SK-N-SH (cell line): ENCODE measurements at regions not wholly inside any gene's neighbourhood (a gene's known extent, or its start where the extent isn't known, plus 50 kb on each side); places are given as distances from the start of the nearest gene placed in this dataset.

ENCODE experiments used
- CTCF ChIA-PET: fragments of 300-600, 350-600 bp; formaldehyde crosslinking; extraction: SDS; loops from one replicate; lab custom pipeline; 2021; lab: Yijun Ruan, JAX
- POLR2A ChIA-PET: fragments of 350-600 bp; sonication (Branson Sonifier 250); formaldehyde crosslinking; extraction: SDS; loops from one replicate; lab custom pipeline; 2020; ENCODE audit warnings: antibody characterized with exemption, inconsistent platforms; lab: Yijun Ruan, JAX
- DNase-seq: peaks from one replicate; pipeline ENCODE4 v3.0.0; 2012
- H2AFZ ChIP-seq: fragments of 200-600 bp; sonication (generic); 2 replicates; pipeline ENCODE4 v1.8.1; 2016; ENCODE audit warnings: antibody characterized with exemption, mild to moderate bottlenecking, low read depth
- H3F3A ChIP-seq: fragments of 200-600 bp; sonication (generic); replicated peaks from 2 replicates; pipeline ENCODE3; 2016; ENCODE audit warnings: antibody characterized with exemption, mild to moderate bottlenecking; ENCODE audit not compliant: insufficient read depth
- H3K27ac ChIP-seq, 2 experiments: fragments of 200-500 bp in 1 of 2; fragments of 200-600 bp in 1 of 2; sonication (Bioruptor generic) in 1 of 2; sonication (generic), shearing (Covaris generic) in 1 of 2; 2 replicates each; pipeline versions ENCODE4 v1.5.1 to v1.6.1; 2014 to 2016; ENCODE audit warnings: low read depth in 2 of 2, inconsistent platforms in 1 of 2, low read length in 1 of 2, mild to moderate bottlenecking in 1 of 2, mixed read lengths in 1 of 2
- H3K27me3 ChIP-seq: fragments of 200-600 bp; sonication (generic), shearing (Covaris generic); 2 replicates; pipeline ENCODE4 v1.6.1; 2016; ENCODE audit warnings: mixed run types; ENCODE audit not compliant: insufficient read depth
- H3K36me3 ChIP-seq, 2 experiments: fragments of 200-500 bp in 1 of 2; fragments of 200-600 bp in 1 of 2; sonication (Bioruptor generic) in 1 of 2; sonication (generic) in 1 of 2; replicated peaks in 1 of 2; 2 replicates each; pipeline versions ENCODE3 to v1.5.1; 2014 to 2016; ENCODE audit warnings: low read length in 1 of 2, mild to moderate bottlenecking in 1 of 2; ENCODE audit not compliant: insufficient read depth in 2 of 2, control insufficient read depth in 1 of 2
- H3K4me1 ChIP-seq, 2 experiments: fragments of 200-500 bp in 1 of 2; fragments of 200-600 bp in 1 of 2; sonication (Bioruptor generic) in 1 of 2; sonication (generic), shearing (Covaris generic) in 1 of 2; 2 replicates each; pipeline versions ENCODE4 v1.5.1 to v1.6.1; 2014 to 2016; ENCODE audit warnings: low read depth in 1 of 2, low read length in 1 of 2, mixed run types in 1 of 2; ENCODE audit not compliant: insufficient read depth in 2 of 2, control insufficient read depth in 1 of 2
- H3K4me2 ChIP-seq: fragments of 200-600 bp; sonication (generic), shearing (Covaris generic); 2 replicates; pipeline ENCODE4 v1.6.1; 2017; ENCODE audit warnings: mixed run types
- H3K4me3 ChIP-seq, 2 experiments: fragments of 200-500 bp in 1 of 2; fragments of 200-600 bp in 1 of 2; sonication (Bioruptor generic) in 1 of 2; sonication (generic), shearing (Covaris generic) in 1 of 2; 2 replicates each; pipeline versions ENCODE4 v1.5.1 to v1.8.1; 2014 to 2016; ENCODE audit warnings: low read depth in 2 of 2, inconsistent platforms in 1 of 2, low read length in 1 of 2, mild to moderate bottlenecking in 1 of 2, mixed read lengths in 1 of 2, moderate library complexity in 1 of 2
- H3K79me2 ChIP-seq: fragments of 200-600 bp; sonication (generic); 2 replicates; pipeline ENCODE4 v1.8.1; 2017; ENCODE audit warnings: mild to moderate bottlenecking; ENCODE audit not compliant: insufficient read depth
- H3K9ac ChIP-seq: fragments of 200-600 bp; sonication (generic); 2 replicates; pipeline ENCODE4 v1.6.1; 2017; ENCODE audit warnings: mixed run types
- H3K9me2 ChIP-seq: fragments of 200-600 bp; sonication (generic); 2 replicates; pipeline ENCODE4 v1.6.1; 2017; ENCODE audit warnings: mixed run types
- H3K9me3 ChIP-seq: fragments of 200-600 bp; sonication (generic); 2 replicates; pipeline ENCODE4 v1.6.1; 2017; ENCODE audit warnings: mixed run types, mild to moderate bottlenecking, moderate library complexity
- H4K20me1 ChIP-seq: fragments of 200-600 bp; sonication (generic); 2 replicates; pipeline ENCODE4 v1.6.1; 2017; ENCODE audit warnings: mild to moderate bottlenecking, mixed run types; ENCODE audit not compliant: insufficient read depth
- CHD2 ChIP-seq: fragments of 150-350 bp; IDR thresholded peaks from 2 replicates; pipeline ENCODE4 v1.6.1; 2018; ENCODE audit warnings: low read length; ENCODE audit not compliant: partially characterized antibody
- EP300 ChIP-seq, 2 experiments: IDR thresholded peaks; 2 replicates each; pipeline versions ENCODE4 v1.4.0 to v1.6.1; 2012; ENCODE audit warnings: borderline replicate concordance in 1 of 2, low read depth in 1 of 2, low read length in 1 of 2
- EZH2phosphoT487 ChIP-seq: fragments of 200-600 bp; sonication (generic); IDR thresholded peaks from 2 replicates; pipeline ENCODE4 v1.6.1; 2017; ENCODE audit warnings: low read depth, mixed run types, mild to moderate bottlenecking, antibody characterized with exemption, moderate library complexity, borderline replicate concordance
- FOSL2 ChIP-seq: IDR thresholded peaks from 2 replicates; pipeline ENCODE4 v1.4.0; 2012; ENCODE audit warnings: low read depth, mild to moderate bottlenecking, moderate library complexity, borderline replicate concordance
- GABPA ChIP-seq: IDR thresholded peaks from 2 replicates; pipeline ENCODE4 v1.4.0; 2012; ENCODE audit warnings: low read depth, mild to moderate bottlenecking
- GATA2 ChIP-seq: sonication (generic); formaldehyde crosslinking; IDR thresholded peaks from 2 replicates; pipeline ENCODE4 v1.5.0; 2020; ENCODE audit warnings: mild to moderate bottlenecking, missing genetic modification reagents
- JUND ChIP-seq: IDR thresholded peaks from 2 replicates; pipeline ENCODE4 v1.4.0; 2012
- MEF2A ChIP-seq: IDR thresholded peaks from 2 replicates; pipeline ENCODE4 v1.4.0; 2012; ENCODE audit warnings: low read depth, borderline replicate concordance
- MXI1 ChIP-seq: IDR thresholded peaks from 2 replicates; pipeline ENCODE4 v1.6.1; 2012; ENCODE audit warnings: mild to moderate bottlenecking, low read depth, low read length, improper control_type of control experiment
- NFIC ChIP-seq: IDR thresholded peaks from 2 replicates; pipeline ENCODE4 v1.4.0; 2012; ENCODE audit warnings: borderline replicate concordance
- NRF1 ChIP-seq: IDR thresholded peaks from 2 replicates; pipeline ENCODE4 v1.6.1; 2012; ENCODE audit warnings: low read depth, mild to moderate bottlenecking, low read length
- POLR2AphosphoS5 ChIP-seq: IDR thresholded peaks from 2 replicates; pipeline ENCODE4 v1.6.1; 2012; ENCODE audit warnings: low read depth, low read length
- RAD21 ChIP-seq: IDR thresholded peaks from 2 replicates; pipeline ENCODE4 v1.6.1; 2012; ENCODE audit warnings: mild to moderate bottlenecking, low read length
- RCOR1 ChIP-seq: fragments of 150-350 bp; IDR thresholded peaks from 2 replicates; pipeline ENCODE4 v1.6.1; 2017; ENCODE audit warnings: antibody characterized with exemption, low read length
- RFX5 ChIP-seq: IDR thresholded peaks from 2 replicates; pipeline ENCODE4 v1.6.1; 2012; ENCODE audit warnings: mild to moderate bottlenecking, improper control_type of control experiment, low read length
- SIN3A ChIP-seq: IDR thresholded peaks from 2 replicates; pipeline ENCODE4 v1.6.1; 2012; ENCODE audit warnings: low read depth, mild to moderate bottlenecking, low read length, moderate library complexity, borderline replicate concordance
- SMC3 ChIP-seq: IDR thresholded peaks from 2 replicates; pipeline ENCODE4 v1.6.1; 2012; ENCODE audit warnings: low read depth, low read length, improper control_type of control experiment
- TCF12 ChIP-seq: IDR thresholded peaks from 2 replicates; pipeline ENCODE4 v1.4.0; 2012
- TEAD4 ChIP-seq: IDR thresholded peaks from 2 replicates; pipeline ENCODE4 v1.4.0; 2012; ENCODE audit warnings: mild to moderate bottlenecking, borderline replicate concordance; ENCODE audit not compliant: insufficient read depth
- YY1 ChIP-seq: IDR thresholded peaks from 2 replicates; pipeline ENCODE4 v1.4.0; 2012; ENCODE audit warnings: low read depth, mild to moderate bottlenecking
- WGBS: methylation state at CpG from one replicate; pipeline ENCODE4 v1.1.6; 2017; ENCODE audit warnings: low lambda C conversion rate; 5-methylcytosine and 5-hydroxymethylcytosine counted together
- TF ChIP-seq, protein P1 (sequence below): IDR thresholded peaks from 2 replicates; pipeline ENCODE4 v1.4.0; 2012; ENCODE audit warnings: low read depth, borderline replicate concordance
- TF ChIP-seq, protein P2 (sequence below): IDR thresholded peaks from 2 replicates; pipeline ENCODE4 v1.6.1; 2012; ENCODE audit warnings: mild to moderate bottlenecking, low read depth, low read length, moderate library complexity
- TF ChIP-seq, protein P3 (sequence below): IDR thresholded peaks from 2 replicates; pipeline ENCODE4; 2012
- TF ChIP-seq, protein P4 (sequence below): fragments of 200-600 bp; sonication (generic); IDR thresholded peaks from 2 replicates; pipeline ENCODE4 v1.6.1; 2017; ENCODE audit warnings: antibody characterized with exemption, mild to moderate bottlenecking, moderate library complexity
- TF ChIP-seq, protein P5 (sequence below): fragments of 150-350 bp; IDR thresholded peaks from 2 replicates; pipeline ENCODE4 v1.6.1; 2017; ENCODE audit warnings: antibody characterized with exemption, low read length, low read depth, borderline replicate concordance
- TF ChIP-seq, protein P6 (sequence below): fragments of 150-350 bp; IDR thresholded peaks from 2 replicates; pipeline ENCODE4 v1.6.1; 2016; ENCODE audit warnings: mild to moderate bottlenecking, low read depth, low read length

DNA sequence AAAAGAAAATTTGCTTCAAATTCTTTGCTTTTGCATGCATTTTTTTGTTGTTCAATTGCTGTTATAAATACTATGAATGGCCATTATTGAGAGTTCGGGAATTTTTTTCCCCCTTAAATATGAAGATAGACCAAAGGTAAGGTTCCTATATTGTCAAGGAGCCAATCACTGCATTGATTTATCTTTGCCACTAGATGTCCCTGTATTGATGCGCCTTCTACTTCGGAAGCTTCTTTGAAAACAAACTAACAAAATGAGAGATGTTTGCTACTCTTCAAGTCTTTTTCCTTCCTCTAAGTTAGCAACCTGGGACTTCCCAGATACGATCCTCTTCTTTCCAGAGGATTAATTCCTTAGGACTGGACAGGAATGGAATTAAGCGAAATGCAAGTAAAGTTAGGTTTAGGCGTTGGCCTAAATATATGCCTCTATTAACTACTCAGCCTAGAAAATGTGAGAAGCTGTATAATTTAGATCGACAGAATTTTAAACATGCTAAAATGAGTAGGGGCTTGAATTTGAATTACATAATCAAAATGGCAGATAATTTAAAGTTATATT, 318.1 kb downstream of the AEBP2 start:
- Histone ChIP-seq H3K27me3 (no peaks in the 10 kb centered on the region), H3K79me2 (no peaks in the 10 kb centered on the region), H3K9ac (no peak overlapping the region), H3K4me1 (no peaks in the 10 kb centered on the region; a peak in 2 of 4 replicates), H2AFZ (peak overlapping the region; percentile 69), H3K27ac (peak overlapping the region in 1 of 2 experiments; percentile 55; a peak in 1 of 4 replicates), H3K9me3 (no peaks in the 10 kb centered on the region), H3K36me3 (no peaks in the 10 kb centered on the region), H3K4me2 (no peak overlapping the region), H3K9me2 (no peaks in the 10 kb centered on the region), H3K4me3 (no peak overlapping the region), H3F3A (no peaks in the 10 kb centered on the region), H4K20me1 (no peaks in the 10 kb centered on the region)
- DNase-seq = peak; percentile 31
- POLR2A ChIA-PET = no interaction called here
- 50% methylated on average over 7 of the region's 7 CpGs for WGBS
- CTCF ChIA-PET = interaction anchor here (0.6 to 5.0 kb wide), 27 partner anchors 8 to 1405 kb away, joined by 3 to 23 read pairs (median 4); partner anchors contain the start of gene PDE3A
- TF ChIP-seq MXI1 = no peak
- TF ChIP-seq RAD21 = peak; percentile 87
- TF ChIP-seq GABPA = no peak
- no peak for TF ChIP-seq TCF12
- peak; percentile 70 for TF ChIP-seq SMC3
- TF ChIP-seq TEAD4 = no peak
- TF ChIP-seq CHD2 = no peak
- no peak for TF ChIP-seq EZH2phosphoT487
- TF ChIP-seq FOSL2 = no peak
- no peak for TF ChIP-seq NRF1
- TF ChIP-seq NFIC = peak; percentile 16; the same call in 1 of the 2 replicates
- no peak for TF ChIP-seq POLR2AphosphoS5
- TF ChIP-seq SIN3A = no peak
- no peak for TF ChIP-seq GATA2 (CRISPR knock-in tag)
- TF ChIP-seq, protein P1, sequence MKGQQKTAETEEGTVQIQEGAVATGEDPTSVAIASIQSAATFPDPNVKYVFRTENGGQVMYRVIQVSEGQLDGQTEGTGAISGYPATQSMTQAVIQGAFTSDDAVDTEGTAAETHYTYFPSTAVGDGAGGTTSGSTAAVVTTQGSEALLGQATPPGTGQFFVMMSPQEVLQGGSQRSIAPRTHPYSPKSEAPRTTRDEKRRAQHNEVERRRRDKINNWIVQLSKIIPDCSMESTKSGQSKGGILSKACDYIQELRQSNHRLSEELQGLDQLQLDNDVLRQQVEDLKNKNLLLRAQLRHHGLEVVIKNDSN = no peak
- TF ChIP-seq, protein P2, sequence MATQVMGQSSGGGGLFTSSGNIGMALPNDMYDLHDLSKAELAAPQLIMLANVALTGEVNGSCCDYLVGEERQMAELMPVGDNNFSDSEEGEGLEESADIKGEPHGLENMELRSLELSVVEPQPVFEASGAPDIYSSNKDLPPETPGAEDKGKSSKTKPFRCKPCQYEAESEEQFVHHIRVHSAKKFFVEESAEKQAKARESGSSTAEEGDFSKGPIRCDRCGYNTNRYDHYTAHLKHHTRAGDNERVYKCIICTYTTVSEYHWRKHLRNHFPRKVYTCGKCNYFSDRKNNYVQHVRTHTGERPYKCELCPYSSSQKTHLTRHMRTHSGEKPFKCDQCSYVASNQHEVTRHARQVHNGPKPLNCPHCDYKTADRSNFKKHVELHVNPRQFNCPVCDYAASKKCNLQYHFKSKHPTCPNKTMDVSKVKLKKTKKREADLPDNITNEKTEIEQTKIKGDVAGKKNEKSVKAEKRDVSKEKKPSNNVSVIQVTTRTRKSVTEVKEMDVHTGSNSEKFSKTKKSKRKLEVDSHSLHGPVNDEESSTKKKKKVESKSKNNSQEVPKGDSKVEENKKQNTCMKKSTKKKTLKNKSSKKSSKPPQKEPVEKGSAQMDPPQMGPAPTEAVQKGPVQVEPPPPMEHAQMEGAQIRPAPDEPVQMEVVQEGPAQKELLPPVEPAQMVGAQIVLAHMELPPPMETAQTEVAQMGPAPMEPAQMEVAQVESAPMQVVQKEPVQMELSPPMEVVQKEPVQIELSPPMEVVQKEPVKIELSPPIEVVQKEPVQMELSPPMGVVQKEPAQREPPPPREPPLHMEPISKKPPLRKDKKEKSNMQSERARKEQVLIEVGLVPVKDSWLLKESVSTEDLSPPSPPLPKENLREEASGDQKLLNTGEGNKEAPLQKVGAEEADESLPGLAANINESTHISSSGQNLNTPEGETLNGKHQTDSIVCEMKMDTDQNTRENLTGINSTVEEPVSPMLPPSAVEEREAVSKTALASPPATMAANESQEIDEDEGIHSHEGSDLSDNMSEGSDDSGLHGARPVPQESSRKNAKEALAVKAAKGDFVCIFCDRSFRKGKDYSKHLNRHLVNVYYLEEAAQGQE = no peak
- TF ChIP-seq, protein P3, sequence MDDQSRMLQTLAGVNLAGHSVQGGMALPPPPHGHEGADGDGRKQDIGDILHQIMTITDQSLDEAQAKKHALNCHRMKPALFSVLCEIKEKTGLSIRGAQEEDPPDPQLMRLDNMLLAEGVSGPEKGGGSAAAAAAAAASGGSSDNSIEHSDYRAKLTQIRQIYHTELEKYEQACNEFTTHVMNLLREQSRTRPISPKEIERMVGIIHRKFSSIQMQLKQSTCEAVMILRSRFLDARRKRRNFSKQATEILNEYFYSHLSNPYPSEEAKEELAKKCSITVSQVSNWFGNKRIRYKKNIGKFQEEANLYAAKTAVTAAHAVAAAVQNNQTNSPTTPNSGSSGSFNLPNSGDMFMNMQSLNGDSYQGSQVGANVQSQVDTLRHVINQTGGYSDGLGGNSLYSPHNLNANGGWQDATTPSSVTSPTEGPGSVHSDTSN = no peak
- TF ChIP-seq EP300 (IDR thresholded peaks at IDR 0.05; ENCODE audit: borderline replicate concordance in 1 of 2, low read depth in 1 of 2, low read length in 1 of 2) = no peak
- TF ChIP-seq, protein P4, sequence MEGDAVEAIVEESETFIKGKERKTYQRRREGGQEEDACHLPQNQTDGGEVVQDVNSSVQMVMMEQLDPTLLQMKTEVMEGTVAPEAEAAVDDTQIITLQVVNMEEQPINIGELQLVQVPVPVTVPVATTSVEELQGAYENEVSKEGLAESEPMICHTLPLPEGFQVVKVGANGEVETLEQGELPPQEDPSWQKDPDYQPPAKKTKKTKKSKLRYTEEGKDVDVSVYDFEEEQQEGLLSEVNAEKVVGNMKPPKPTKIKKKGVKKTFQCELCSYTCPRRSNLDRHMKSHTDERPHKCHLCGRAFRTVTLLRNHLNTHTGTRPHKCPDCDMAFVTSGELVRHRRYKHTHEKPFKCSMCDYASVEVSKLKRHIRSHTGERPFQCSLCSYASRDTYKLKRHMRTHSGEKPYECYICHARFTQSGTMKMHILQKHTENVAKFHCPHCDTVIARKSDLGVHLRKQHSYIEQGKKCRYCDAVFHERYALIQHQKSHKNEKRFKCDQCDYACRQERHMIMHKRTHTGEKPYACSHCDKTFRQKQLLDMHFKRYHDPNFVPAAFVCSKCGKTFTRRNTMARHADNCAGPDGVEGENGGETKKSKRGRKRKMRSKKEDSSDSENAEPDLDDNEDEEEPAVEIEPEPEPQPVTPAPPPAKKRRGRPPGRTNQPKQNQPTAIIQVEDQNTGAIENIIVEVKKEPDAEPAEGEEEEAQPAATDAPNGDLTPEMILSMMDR = peak; percentile 79
- no peak for TF ChIP-seq RCOR1
- TF ChIP-seq JUND = no peak
- TF ChIP-seq, protein P5, sequence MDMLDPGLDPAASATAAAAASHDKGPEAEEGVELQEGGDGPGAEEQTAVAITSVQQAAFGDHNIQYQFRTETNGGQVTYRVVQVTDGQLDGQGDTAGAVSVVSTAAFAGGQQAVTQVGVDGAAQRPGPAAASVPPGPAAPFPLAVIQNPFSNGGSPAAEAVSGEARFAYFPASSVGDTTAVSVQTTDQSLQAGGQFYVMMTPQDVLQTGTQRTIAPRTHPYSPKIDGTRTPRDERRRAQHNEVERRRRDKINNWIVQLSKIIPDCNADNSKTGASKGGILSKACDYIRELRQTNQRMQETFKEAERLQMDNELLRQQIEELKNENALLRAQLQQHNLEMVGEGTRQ = no peak
- no peak for TF ChIP-seq MEF2A
- TF ChIP-seq RFX5 = no peak
- no peak for TF ChIP-seq YY1
- TF ChIP-seq, protein P6, sequence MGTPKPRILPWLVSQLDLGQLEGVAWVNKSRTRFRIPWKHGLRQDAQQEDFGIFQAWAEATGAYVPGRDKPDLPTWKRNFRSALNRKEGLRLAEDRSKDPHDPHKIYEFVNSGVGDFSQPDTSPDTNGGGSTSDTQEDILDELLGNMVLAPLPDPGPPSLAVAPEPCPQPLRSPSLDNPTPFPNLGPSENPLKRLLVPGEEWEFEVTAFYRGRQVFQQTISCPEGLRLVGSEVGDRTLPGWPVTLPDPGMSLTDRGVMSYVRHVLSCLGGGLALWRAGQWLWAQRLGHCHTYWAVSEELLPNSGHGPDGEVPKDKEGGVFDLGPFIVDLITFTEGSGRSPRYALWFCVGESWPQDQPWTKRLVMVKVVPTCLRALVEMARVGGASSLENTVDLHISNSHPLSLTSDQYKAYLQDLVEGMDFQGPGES = no peak
